ENCODE measurements at regions not wholly inside any gene's neighbourhood (a gene's known extent, or its start where the extent isn't known, plus 50 kb on each side); places are given as distances from the start of the nearest gene placed in this dataset.

- Histone ChIP-seq H3K27me3 (replicated peaks in 1 of 4; ENCODE audit: control insufficient read depth in 3 of 4, extremely low read depth in 1 of 4, insufficient read depth in 3 of 4, low read length in 3 of 4) (no peaks in the 10 kb centered on the region), H3K79me2 (ENCODE audit: control insufficient read depth in 1 of 2, insufficient read depth in 2 of 2, low read length in 2 of 2) (no peaks in the 10 kb centered on the region), H3K79me1 (ENCODE audit: low read depth, low read length) (no peaks in the 10 kb centered on the region), H2BK20ac (ENCODE audit: low read length) (no peak overlapping the region), H4K20me1 (replicated peaks in 1 of 2; ENCODE audit: control insufficient read depth in 1 of 2, insufficient read depth in 2 of 2, low read length in 2 of 2) (no peaks in the 10 kb centered on the region), H3K4me2 (ENCODE audit: insufficient read depth in 1 of 2, low read depth in 2 of 2, low read length in 2 of 2) (no peak overlapping the region), H4K8ac (ENCODE audit: extremely low read depth, insufficient read depth, low read length) (no peak overlapping the region), H3K36me3 (ENCODE audit: control insufficient read depth in 2 of 4, insufficient read depth in 4 of 4, low read length in 3 of 4) (no peaks in the 10 kb centered on the region), H3K4me3 (ENCODE audit: extremely low read depth in 1 of 4, insufficient read depth in 2 of 4, low read depth in 3 of 4, low read length in 4 of 4) (no peak overlapping the region), H3K14ac (ENCODE audit: insufficient read length) (no peak overlapping the region), H4K91ac (replicated peaks; ENCODE audit: insufficient read length, low read length) (no peak overlapping the region), H2AFZ (ENCODE audit: low read length) (no peak overlapping the region), H3K9ac (replicated peaks in 1 of 4; ENCODE audit: extremely low read depth in 1 of 4, low read depth in 3 of 4, low read length in 3 of 4) (no peak overlapping the region), H3K56ac (replicated peaks; ENCODE audit: insufficient read length, low read depth, low read length) (no peak overlapping the region), H3K23me2 (ENCODE audit: low read depth, low read length) (no peaks in the 10 kb centered on the region; the same call in 1 of the 2 replicates), H3K4me1 (replicated peaks in 1 of 4; ENCODE audit: control insufficient read depth in 3 of 4, insufficient read depth in 4 of 4, low read length in 3 of 4) (no peaks in the 10 kb centered on the region), H2BK5ac (ENCODE audit: low read depth, low read length) (no peak overlapping the region), H3K23ac (ENCODE audit: insufficient read length) (no peak overlapping the region), H3K27ac (ENCODE audit: low read depth, low read length) (no peak overlapping the region), H2BK120ac (replicated peaks; ENCODE audit: low read depth, low read length) (no peak overlapping the region), H3K4ac (replicated peaks; ENCODE audit: insufficient read length, low read depth, low read length) (no peak overlapping the region), H2AK5ac (ENCODE audit: low read depth, low read length) (no peak overlapping the region), H2BK15ac (ENCODE audit: low read length) (no peak overlapping the region), H3K18ac (ENCODE audit: extremely low read depth, low read length) (no peak overlapping the region), H2BK12ac (ENCODE audit: low read depth, low read length) (no peak overlapping the region), H3K9me3 (ENCODE audit: insufficient read depth in 2 of 2, low read depth in 1 of 2, low read length in 1 of 2) (no peaks in the 10 kb centered on the region), H4K5ac (ENCODE audit: insufficient read length, low read depth, low read length) (no peak overlapping the region)
- DNase-seq (ENCODE audit: low read depth in 1 of 2, low spot score in 2 of 2): peak in 1 of 2 experiments; percentile 26
- POLR2A ChIA-PET (ENCODE audit: partially characterized antibody): no interaction called here
- no peak for FAIRE-seq
- 91% methylated on average over 7 of the region's 7 CpGs; no CpG with 5 or more reads in 1 of the 2 experiments for WGBS, 2 experiments (ENCODE audit: extremely low coverage in 1 of 2, insufficient coverage in 1 of 2, insufficient read length in 1 of 2, insufficient replicate concordance in 2 of 2, low coverage in 1 of 2, low lambda C conversion rate in 2 of 2, missing lambda C conversion rate in 1 of 2)
- TF ChIP-seq YY1 (IDR thresholded peaks at IDR 0.05; ENCODE audit: low read depth, low read length): no peak
- CTCF ChIA-PET (ENCODE audit: partially characterized antibody): interaction anchor here (0.8 to 2.3 kb wide), 7 partner anchors 30 to 175 kb away, joined by 3 to 6 read pairs (median 3); no protein-coding TSS in a partner anchor
These were observed 485.8 kb downstream of the ZNF536 start for GRCh38 chr19:30857966-30858490.
